Aorta (tissue), 5 donors: ENCODE measurements at regions not wholly inside any gene's neighbourhood (a gene's known extent, or its start where the extent isn't known, plus 50 kb on each side); places are given as distances from the start of the nearest gene placed in this dataset.
A peak's percentile ranks its signal among the peaks of the same experiment; 100 is the strongest.

Experiments used
- ATAC-seq: fragments of 200-7000 bp; cut with Tn5 transposase; one replicate; pipeline ENCODE4 v1.9.1; 2022; ENCODE audit warnings: moderate library complexity; ENCODE audit not compliant: low FRiP score
- DNase-seq, 2 donors: peaks; one replicate each; pipeline ENCODE4 v3.0.0-alpha.2; 2020
- H3K27ac ChIP-seq, 2 donors: one replicate each; pipeline ENCODE4 v1.5.1; 2013; ENCODE audit warnings: low read length in 2 of 2, mild to moderate bottlenecking in 2 of 2, moderate library complexity in 2 of 2, control low read depth in 1 of 2, inconsistent platforms in 1 of 2, low read depth in 1 of 2
- H3K27me3 ChIP-seq, 2 donors: one replicate each; pipeline ENCODE4 v1.6.1; 2013; ENCODE audit warnings: control low read depth in 1 of 2, low read length in 1 of 2, mild to moderate bottlenecking in 1 of 2, moderate library complexity in 1 of 2; ENCODE audit not compliant: insufficient read depth in 2 of 2, control insufficient read depth in 1 of 2
- H3K36me3 ChIP-seq, 2 donors: one replicate each; pipeline ENCODE4 v1.6.1; 2013; ENCODE audit warnings: control low read depth in 1 of 2, low read length in 1 of 2, mild to moderate bottlenecking in 1 of 2; ENCODE audit not compliant: insufficient read depth in 2 of 2, control insufficient read depth in 1 of 2
- H3K4me1 ChIP-seq, 2 donors: one replicate each; pipeline ENCODE4 v1.6.1; 2013; ENCODE audit warnings: low read length in 2 of 2, control low read depth in 1 of 2, mild to moderate bottlenecking in 1 of 2, moderate library complexity in 1 of 2; ENCODE audit not compliant: insufficient read depth in 2 of 2, control insufficient read depth in 1 of 2
- H3K4me3 ChIP-seq, 2 donors: one replicate each; pipeline ENCODE4 v1.5.1; 2013; ENCODE audit warnings: low read length in 2 of 2, control low read depth in 1 of 2, mild to moderate bottlenecking in 1 of 2
- H3K9me3 ChIP-seq: one replicate; pipeline ENCODE4 v1.6.1; 2013; ENCODE audit warnings: mild to moderate bottlenecking, low read length; ENCODE audit not compliant: control insufficient read depth
- WGBS, 2 donors: extraction: QIAGEN DNeasy Blood & Tissue Kit; methylation state at CpG; one replicate each; pipeline ENCODE4 v1.1.7; 2013; 5-methylcytosine and 5-hydroxymethylcytosine counted together
- intact Hi-C, 2 donors: fragments of 100-400 bp; cut with DNase I; formaldehyde crosslinking; loops; one replicate each; pipeline versions ENCODE4 v1.14.2 to v1.15.0; 2022
- donor health status: healthy with polysubstance abuse.
- donor health status: Bipolar disorder and iron deficiency.
- donor health status: DM: no; HTN: no; CAD: no.
- donor health status: DM: no; HTN: no; CAD: no.
- donor health status: DM: yes; HTN: yes; CAD: no.

DNA sequence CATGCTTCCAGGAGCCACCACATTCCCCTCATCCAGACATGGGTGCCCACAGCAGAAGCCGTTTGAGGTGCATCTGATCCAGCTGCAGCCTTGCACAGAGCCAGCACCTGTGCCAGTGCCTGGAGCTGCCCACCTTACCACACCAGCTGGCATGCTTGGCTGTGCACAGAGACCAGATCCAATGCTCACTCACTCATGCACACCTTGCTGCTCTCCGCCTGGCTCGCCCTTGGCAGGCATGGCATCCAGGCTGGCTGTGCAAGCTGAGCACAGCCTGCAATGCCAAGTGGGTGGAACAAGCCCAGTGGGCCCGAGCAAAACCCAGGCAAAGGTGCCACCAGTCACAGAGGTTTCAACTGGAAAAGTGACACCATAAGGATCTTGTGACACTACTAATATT lies 66.9 kb upstream of the SEMA3A start:
- intact Hi-C loops, result no loop called here
- H3K9me3 ChIP-seq, result no peaks in the 10 kb centered on the region
- no peak overlapping the region for H3K4me3 ChIP-seq

DNA sequence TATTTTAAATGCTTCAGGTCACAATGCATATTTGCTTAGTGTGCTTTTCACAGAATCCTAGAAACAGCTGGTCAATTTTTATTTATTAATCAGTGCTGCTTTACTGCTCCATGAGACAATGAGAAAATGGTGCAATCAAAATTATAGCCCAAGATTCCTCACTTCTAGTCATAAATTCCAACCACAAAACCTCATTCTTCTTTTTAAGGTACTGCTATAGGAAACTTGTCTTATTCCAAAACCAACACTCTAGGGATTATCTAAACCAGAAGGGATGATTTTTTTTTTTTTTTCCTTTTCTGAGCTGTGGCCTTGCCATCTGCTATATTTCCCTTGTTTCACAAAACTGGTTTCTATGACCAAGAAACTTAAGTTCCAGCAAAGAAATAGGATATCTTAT lies 64.0 kb upstream of the SEMA3A start:
- Histone ChIP-seq H3K36me3 (no peaks in the 10 kb centered on the region), H3K9me3 (no peaks in the 10 kb centered on the region), H3K27ac (no peak overlapping the region), H3K4me1 (no peaks in the 10 kb centered on the region), H3K4me3 (no peak overlapping the region), H3K27me3 (no peaks in the 10 kb centered on the region)
- ATAC-seq, result no peak
- no peak for DNase-seq
- intact Hi-C loops, result no loop called here

More for the DNA sequence above, 66.9 kb upstream of the SEMA3A start:
- H3K27me3 ChIP-seq, result no peaks in the 10 kb centered on the region
- ATAC-seq, result no peak
- WGBS, 2 donors, result 87 to 93% methylated on average over 4 of the region's 4 CpGs
- DNase-seq, result no peak
- no peak overlapping the region for H3K27ac ChIP-seq
- no peaks in the 10 kb centered on the region for H3K4me1 ChIP-seq
- no peaks in the 10 kb centered on the region for H3K36me3 ChIP-seq

DNA sequence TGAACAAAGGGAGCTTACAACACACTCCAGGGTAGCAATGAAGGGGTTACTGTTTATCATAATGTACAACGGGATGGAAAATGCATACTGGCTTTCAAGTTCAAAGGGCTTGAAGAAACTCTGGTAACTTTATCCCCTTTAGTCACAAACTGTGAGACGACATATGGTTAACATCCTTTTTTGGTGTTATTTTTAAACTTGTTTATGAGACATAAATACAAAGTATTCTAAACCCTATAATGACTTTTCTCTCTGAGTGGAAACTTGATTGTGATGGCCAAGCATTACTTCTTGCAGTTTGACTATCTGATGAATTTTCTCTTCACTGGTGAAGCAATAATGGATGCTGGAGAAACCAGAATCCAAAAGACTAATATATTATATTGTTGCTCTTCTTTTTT lies 62.0 kb upstream of the SEMA3A start:
- intact Hi-C loops, result no loop called here
- ATAC-seq (no peak), DNase-seq (no peak)
- H3K4me1 ChIP-seq, result no peaks in the 10 kb centered on the region
- no peak overlapping the region for H3K4me3 ChIP-seq
- WGBS, 2 donors, result 10 to 24% methylated on average over 2 of the region's 2 CpGs
- H3K27ac ChIP-seq, result no peak overlapping the region
- no peaks in the 10 kb centered on the region for H3K36me3 ChIP-seq
- H3K27me3 ChIP-seq, result no peaks in the 10 kb centered on the region
- H3K9me3 ChIP-seq, result no peaks in the 10 kb centered on the region

DNA sequence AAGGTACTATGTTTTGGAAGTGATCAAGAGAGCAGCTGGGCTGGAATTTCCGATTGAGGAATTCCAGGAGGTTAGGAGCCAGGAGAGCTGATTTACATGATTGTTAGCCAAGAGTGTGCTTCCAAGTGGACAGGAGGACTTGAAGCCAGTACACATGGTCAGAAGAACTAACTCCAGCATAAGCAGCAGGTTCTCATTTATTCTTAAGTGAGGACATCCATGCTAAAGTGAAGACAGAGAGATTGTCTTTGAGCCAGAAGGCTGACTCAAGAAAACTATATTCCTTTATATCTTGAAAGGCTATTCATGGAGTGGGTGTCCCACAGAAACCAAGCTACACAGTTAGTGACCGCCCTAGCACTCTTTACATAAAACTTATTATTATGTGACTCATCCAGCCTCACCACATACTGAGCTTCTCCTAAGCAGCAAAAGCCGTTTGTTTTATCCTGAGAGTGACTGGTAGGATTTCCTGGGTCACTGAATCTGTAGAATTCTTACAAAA lies 56.7 kb upstream of the SEMA3A start:
- H3K4me1 ChIP-seq, result no peaks in the 10 kb centered on the region
- no peaks in the 10 kb centered on the region for H3K36me3 ChIP-seq
- H3K9me3 ChIP-seq, result no peaks in the 10 kb centered on the region
- ATAC-seq, result no peak
- intact Hi-C loops, result no loop called here
- H3K27me3 ChIP-seq, result no peaks in the 10 kb centered on the region
- 55 to 65% methylated on average over 3 of the region's 3 CpGs for WGBS, 2 donors
- DNase-seq, result no peak
- H3K4me3 ChIP-seq, result no peak overlapping the region
- H3K27ac ChIP-seq, result no peak overlapping the region

DNA sequence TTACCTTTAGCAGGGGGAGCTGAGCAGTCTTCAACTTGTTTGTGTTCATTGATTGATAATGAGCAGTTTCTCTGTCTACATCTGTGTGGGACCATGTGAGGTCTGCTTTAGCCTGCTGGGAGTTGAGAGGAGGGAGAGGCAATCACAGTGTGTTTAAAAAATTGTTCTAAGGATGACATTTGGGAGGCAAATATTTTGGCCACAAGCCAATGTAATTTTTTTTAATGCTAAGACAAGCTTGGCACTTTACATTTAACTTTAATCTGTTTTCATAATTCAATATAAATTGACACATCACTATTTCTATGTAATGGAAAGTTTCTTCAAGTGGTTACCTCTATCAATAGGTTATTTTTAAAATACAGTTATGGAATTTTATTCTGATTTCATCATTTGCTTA lies 55.9 kb upstream of the SEMA3A start:
- ATAC-seq, result no peak

DNA sequence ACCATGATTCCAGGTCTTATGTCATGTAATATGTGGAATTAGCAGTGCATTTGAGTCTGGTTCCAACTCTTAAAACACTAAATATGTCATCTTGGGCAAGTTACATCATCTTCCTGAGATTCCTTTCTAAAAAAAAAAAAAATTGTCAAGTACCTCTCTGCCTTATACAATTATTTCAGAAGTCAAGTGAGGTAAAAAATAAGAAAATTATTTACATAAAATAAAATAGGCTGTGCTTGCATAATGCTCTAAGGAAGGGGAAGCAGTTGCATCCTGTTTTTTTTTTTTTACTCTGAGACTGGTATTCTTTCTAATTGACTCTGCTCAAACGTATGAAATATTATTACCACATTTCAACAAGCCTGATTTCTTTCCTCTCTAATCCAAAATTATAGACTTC lies 55.1 kb upstream of the SEMA3A start:
- Histone ChIP-seq H3K36me3 (no peaks in the 10 kb centered on the region), H3K27ac (no peak overlapping the region), H3K4me3 (no peak overlapping the region), H3K27me3 (no peaks in the 10 kb centered on the region), H3K9me3 (no peaks in the 10 kb centered on the region), H3K4me1 (no peaks in the 10 kb centered on the region)
- intact Hi-C loops, result no loop called here
- ATAC-seq, result no peak
- no peak for DNase-seq
- WGBS, 2 donors, result 30 to 31% methylated on average over 1 of the region's 1 CpG

More for the DNA sequence above, 55.9 kb upstream of the SEMA3A start:
- no peaks in the 10 kb centered on the region for H3K9me3 ChIP-seq
- no peaks in the 10 kb centered on the region for H3K27me3 ChIP-seq
- H3K4me1 ChIP-seq, result no peaks in the 10 kb centered on the region
- no peak overlapping the region for H3K4me3 ChIP-seq
- no peak for DNase-seq
- intact Hi-C loops, result no loop called here
- no peaks in the 10 kb centered on the region for H3K36me3 ChIP-seq
- no peak overlapping the region for H3K27ac ChIP-seq

DNA sequence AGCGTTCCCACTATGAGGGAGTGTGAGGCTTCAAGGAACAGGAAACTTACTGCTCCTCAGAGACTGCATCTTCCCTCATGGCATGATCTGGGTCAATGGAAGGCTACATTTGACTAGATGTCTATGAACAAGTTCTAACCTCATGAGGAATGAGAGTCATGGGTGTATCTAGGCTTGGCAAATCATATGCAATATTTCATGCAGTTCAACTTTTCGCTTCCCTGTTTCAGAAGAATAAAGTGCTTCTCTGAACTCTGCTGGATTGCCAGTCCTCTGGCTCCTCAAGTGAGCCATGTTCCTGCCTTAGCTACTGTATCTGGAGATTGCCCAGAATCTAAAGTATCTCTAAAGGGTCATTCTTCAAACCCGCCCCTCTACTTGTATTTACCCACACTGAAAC lies 54.3 kb upstream of the SEMA3A start:
- intact Hi-C loops, result no loop called here
- Histone ChIP-seq H3K4me3 (no peak overlapping the region), H3K9me3 (no peaks in the 10 kb centered on the region), H3K27me3 (no peaks in the 10 kb centered on the region), H3K27ac (no peak overlapping the region), H3K4me1 (no peaks in the 10 kb centered on the region), H3K36me3 (no peaks in the 10 kb centered on the region)
- WGBS, 2 donors, result 34 to 49% methylated on average over 3 of the region's 3 CpGs
- ATAC-seq (peak; percentile 48), DNase-seq (no peak)

DNA sequence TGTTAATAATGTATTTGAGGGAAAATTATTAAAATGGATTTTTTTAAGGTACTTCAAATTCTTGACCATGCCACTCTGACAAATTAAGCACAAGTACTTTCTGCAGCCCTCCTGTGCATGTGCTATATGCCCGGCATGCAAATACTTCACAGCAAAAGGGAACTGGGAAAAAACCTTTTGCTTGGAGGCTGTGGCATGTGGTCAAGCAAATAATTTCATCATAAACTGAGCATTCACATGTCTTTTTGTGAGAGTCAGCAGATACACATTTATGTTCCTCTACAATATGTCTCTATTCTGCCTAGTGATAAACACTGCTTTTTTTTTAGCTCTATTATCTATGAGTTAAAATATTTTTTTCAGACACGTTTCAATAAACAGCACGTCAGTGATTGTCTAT lies 53.7 kb upstream of the SEMA3A start:
- no peak overlapping the region for H3K27ac ChIP-seq
- H3K4me3 ChIP-seq, result no peak overlapping the region
- WGBS, 2 donors, result 16 to 32% methylated on average over 3 of the region's 3 CpGs

DNA sequence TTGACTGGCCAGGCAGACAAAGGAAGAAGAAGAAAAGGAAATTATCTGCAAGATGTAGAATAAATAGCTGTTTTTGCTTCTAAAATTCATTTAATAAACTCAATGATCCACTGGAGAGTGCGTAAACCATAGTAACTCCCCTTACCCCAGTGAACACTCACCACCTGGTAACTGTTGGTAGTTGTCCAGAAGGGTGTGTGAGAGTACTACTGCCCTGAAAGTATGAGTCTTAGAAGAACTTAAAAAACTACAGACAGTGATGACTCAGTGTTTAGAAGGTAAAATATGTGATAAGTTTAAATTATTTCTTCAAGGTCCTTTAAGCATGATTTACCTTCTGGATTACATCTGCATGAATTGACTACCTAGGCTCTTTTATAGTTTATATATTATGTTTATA lies 53.0 kb upstream of the SEMA3A start:
- no peak for DNase-seq
- WGBS, 2 donors, result 91 to 93% methylated on average over 1 of the region's 1 CpG
- ATAC-seq, result no peak
- no peaks in the 10 kb centered on the region for H3K27me3 ChIP-seq
- no peaks in the 10 kb centered on the region for H3K4me1 ChIP-seq
- H3K36me3 ChIP-seq, result no peaks in the 10 kb centered on the region
- intact Hi-C loops, result no loop called here
- no peaks in the 10 kb centered on the region for H3K9me3 ChIP-seq
- no peak overlapping the region for H3K4me3 ChIP-seq
- H3K27ac ChIP-seq, result no peak overlapping the region

More for the DNA sequence above, 53.7 kb upstream of the SEMA3A start:
- Histone ChIP-seq H3K27me3 (no peaks in the 10 kb centered on the region), H3K4me1 (no peaks in the 10 kb centered on the region), H3K9me3 (no peaks in the 10 kb centered on the region), H3K36me3 (no peaks in the 10 kb centered on the region)
- peak in 1 of 2 donors; percentile 36 for DNase-seq
- intact Hi-C loops, result no loop called here
- ATAC-seq, result no peak
